CD4-positive, alpha-beta T cell treated with Interleukin-4 for 4 hours (primary cell): ENCODE measurements at regions not wholly inside any gene's neighbourhood (a gene's known extent, or its start where the extent isn't known, plus 50 kb on each side); places are given as distances from the start of the nearest gene placed in this dataset.

Experiments
- DNase-seq: peaks from one replicate; pipeline ENCODE4 v3.0.0-alpha.2; 2020

- DNase-seq = no peak
These were observed 219.5 kb downstream of the PTPRU start for GRCh38 chr1:29455781-29456180.

GRCh38 chr1:29454616-29455380, 218.5 kb downstream of the PTPRU start:
- no peak for DNase-seq

- no peak for DNase-seq
These were observed 217.3 kb downstream of the PTPRU start for GRCh38 chr1:29453502-29454240.

GRCh38 chr1:29452463-29453230, 216.3 kb downstream of the PTPRU start:
- DNase-seq = no peak

- no peak for DNase-seq
These were observed 215.1 kb downstream of the PTPRU start for GRCh38 chr1:29451368-29451892.

- no peak for DNase-seq
These were observed 214.3 kb downstream of the PTPRU start for GRCh38 chr1:29450591-29450990.

- no peak for DNase-seq
These were observed 212.3 kb downstream of the PTPRU start for GRCh38 chr1:29448456-29449235.

- DNase-seq = no peak
These were observed 211.0 kb downstream of the PTPRU start for GRCh38 chr1:29447368-29447767.

- DNase-seq = no peak
These were observed 208.7 kb downstream of the PTPRU start for GRCh38 chr1:29444782-29445729.

- no peak for DNase-seq
These were observed 207.9 kb downstream of the PTPRU start for GRCh38 chr1:29444081-29444715.

- no peak for DNase-seq
These were observed 205.8 kb downstream of the PTPRU start for GRCh38 chr1:29441916-29442668.

- no peak for DNase-seq
These were observed 203.3 kb downstream of the PTPRU start for GRCh38 chr1:29439615-29440014.

GRCh38 chr1:29438991-29439390, 202.7 kb downstream of the PTPRU start:
- no peak for DNase-seq

GRCh38 chr1:29437946-29438345, 201.6 kb downstream of the PTPRU start:
- no peak for DNase-seq

- DNase-seq = no peak
These were observed 200.0 kb downstream of the PTPRU start for GRCh38 chr1:29436181-29436785.

- no peak for DNase-seq
These were observed 197.5 kb downstream of the PTPRU start for GRCh38 chr1:29433830-29434229.

- no peak for DNase-seq
These were observed 194.8 kb downstream of the PTPRU start for GRCh38 chr1:29431138-29431537.

GRCh38 chr1:29429656-29430055, 193.3 kb downstream of the PTPRU start:
- DNase-seq = no peak

GRCh38 chr1:29428997-29429396, 192.7 kb downstream of the PTPRU start:
- no peak for DNase-seq

GRCh38 chr1:29428280-29428615, 191.9 kb downstream of the PTPRU start:
- DNase-seq = no peak
